Stimulated activated CD4-positive, alpha-beta T cell treated with anti-CD3 and anti-CD28 coated beads, Interleukin-2, amount 100 ng/mL, for 24 hours (primary cell): ENCODE measurements at regions not wholly inside any gene's neighbourhood (a gene's known extent, or its start where the extent isn't known, plus 50 kb on each side); places are given as distances from the start of the nearest gene placed in this dataset.
"Not testable (repeated sequence)": the region's sequence is repeated elsewhere in the genome, so short reads cannot be mapped to it uniquely, and the experiment has no call there.

ENCODE experiments used
- DNase-seq, 2 donors: peaks; one replicate each; pipeline ENCODE4 v3.0.0-alpha.2; 2020

DNA sequence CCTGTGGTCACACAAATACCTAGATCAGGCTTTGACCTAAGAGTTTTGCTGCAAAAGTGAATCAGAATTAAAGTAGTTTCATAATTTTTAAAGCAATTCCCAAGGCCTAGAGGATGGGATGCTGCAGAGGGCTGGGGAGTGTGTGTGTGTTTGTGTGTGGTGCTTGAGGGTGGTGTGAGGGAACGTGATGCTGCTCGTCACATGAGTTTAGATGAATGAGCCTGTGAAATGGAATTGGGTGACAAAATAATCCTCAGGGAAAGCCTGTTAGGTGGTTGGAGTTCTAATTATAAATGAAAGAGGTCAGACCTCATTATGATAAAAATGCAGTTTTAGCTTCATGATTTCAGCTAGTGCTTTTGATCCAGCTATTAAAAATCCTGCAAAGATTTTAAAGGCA is 87.5 kb upstream of the TMEM170B start:
- no peak for DNase-seq

DNA sequence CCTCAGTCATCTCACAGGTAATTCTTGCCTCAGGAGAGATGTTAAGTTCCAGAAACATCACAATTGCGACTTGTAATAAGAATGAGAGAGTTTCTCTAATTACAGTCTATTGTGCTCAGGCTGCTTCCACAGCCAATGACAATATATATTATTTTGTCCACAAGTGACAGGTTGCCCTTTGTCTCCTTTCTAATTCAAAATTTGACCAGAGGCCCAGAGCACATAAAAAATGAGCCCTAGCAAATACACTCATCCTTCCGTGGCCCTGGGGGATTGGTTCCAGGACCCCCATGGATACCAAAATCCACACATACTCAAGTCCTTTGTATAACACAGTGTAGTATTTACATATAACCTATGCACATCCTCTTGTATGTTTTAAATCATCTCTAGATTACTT is 88.1 kb upstream of the TMEM170B start:
- DNase-seq, result no peak

DNA sequence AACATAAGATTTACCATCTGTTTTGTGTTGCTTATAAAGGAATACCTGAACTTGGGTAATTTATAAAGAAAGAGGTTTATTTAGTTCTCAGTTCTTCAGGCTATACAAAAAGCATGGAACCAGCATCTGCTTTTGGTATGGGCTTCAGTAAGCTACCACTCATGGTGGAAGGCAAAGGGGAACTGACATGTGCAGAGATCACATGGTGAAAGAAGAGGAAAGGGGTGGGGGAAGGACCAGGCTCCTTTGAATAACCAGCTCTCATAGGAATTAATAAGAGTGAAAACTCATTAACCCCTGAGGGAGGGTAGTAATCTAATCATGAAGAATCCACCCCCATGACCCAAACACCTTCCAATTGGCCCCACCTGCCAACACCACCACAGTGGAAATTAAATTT is 89.5 kb upstream of the TMEM170B start:
- no peak for DNase-seq

DNA sequence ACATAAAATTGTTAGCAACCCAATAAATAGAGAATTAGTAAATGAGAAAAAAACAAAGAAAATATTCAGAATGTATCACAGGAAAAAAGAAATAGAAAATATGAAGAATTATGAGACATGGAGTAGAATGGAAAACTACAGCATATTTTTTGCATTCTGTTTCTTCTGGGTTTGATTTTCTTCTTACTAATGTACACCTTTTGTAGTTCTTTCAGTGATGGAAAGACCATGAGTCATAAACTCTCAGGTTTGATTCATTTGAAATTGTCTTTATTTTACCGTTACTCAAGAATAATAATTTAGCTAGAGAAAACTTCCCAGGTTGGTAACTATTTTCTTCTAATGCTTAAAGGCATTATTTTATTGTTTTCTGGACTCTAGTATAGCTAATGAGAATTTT is 90.3 kb upstream of the TMEM170B start:
- no peak for DNase-seq

DNA sequence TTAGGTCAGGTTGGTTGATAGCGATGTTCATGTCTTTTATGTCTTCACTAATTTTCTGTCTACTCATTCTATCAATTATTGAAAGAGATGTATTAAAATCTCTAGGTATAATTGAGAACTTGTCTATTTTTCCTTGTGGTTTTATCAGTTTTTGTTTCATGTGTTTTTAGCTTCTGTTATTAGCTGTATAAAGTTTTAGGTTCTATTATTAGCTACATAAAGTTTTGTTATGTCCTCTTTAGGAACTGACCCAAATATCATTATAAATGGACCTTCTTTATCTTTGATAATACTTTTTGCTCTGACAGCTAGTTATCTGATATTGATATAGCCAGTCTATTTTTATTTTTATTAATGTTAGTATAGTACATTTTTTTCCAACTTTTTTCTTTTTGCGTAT is 92.4 kb upstream of the TMEM170B start:
- no peak for DNase-seq

DNA sequence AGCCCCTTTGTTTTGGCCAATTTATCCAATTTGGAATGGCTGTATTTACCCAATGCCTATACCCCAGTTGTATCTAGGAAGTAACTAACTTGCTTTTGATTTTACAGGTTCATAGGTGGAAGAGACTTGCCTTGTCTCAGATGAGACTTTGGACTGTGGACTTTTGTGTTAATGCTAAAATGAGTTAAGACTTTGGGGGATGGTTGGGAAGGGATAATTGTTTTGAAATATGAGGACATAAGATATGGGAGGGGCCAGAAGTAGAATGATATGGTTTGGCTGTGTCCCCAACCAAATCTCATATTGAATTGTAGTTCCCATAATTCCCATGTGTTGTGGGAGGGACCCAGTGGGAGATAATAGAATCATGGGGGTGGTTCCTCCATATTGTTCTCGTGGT is 94.4 kb upstream of the TMEM170B start:
- DNase-seq, result not testable (repeated sequence)

DNA sequence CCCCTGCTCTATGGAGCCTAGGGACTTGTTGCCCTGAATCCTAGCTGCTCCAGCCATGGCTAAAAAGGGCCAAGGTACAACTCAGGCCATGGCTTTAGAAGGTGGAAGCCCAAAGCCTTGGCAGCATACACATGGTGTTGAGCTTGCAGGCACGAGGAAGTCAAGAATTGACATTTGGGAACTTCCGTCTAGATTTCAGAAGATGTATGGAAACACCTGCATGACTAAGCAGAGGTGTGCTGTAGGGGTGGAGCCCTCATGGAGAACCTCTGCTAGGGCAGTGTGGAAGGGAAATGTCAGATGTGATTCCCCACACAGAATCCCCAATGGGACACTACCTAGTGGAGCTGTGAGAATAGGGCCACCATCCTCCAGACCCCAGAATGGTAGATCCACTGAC is 95.1 kb upstream of the TMEM170B start:
- DNase-seq, result no peak

DNA sequence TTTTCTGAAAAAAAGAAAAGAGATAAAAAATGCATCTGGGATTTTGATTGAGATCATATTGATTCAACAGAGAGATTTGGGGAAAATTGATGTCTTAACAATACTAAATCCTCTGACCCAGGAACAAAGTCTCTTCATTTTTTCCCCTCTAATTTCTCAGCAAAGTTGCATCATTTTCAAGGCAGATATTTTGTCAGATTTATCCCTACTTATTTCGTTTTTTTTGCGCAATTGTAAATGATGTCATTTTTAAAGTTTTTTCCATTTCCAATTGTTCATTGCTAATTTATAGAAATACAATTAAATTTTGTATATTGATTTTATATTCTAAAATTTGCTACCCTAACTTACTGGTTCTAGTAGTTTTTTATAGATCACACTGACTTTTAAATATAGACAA is 97.7 kb upstream of the TMEM170B start:
- DNase-seq, result no peak

DNA sequence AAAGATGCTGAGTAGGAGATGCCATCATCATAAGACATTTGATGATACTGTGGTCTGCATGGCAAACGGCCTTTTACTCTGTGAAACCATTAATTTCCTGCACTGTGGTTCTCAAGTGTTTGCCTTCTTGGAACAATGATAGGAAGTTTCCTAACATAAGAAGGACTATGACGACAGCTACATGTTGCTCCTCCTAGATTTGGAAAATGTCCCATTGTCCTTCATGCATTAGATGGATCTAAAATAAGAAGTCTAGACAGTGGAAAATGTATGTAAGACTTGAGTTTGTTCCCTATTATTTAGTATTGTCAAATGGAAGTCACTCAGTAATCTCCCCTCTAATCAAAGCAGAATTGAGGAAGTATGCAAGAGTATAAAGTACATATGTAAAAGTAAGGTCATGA is 98.5 kb upstream of the TMEM170B start:
- DNase-seq, result no peak

DNA sequence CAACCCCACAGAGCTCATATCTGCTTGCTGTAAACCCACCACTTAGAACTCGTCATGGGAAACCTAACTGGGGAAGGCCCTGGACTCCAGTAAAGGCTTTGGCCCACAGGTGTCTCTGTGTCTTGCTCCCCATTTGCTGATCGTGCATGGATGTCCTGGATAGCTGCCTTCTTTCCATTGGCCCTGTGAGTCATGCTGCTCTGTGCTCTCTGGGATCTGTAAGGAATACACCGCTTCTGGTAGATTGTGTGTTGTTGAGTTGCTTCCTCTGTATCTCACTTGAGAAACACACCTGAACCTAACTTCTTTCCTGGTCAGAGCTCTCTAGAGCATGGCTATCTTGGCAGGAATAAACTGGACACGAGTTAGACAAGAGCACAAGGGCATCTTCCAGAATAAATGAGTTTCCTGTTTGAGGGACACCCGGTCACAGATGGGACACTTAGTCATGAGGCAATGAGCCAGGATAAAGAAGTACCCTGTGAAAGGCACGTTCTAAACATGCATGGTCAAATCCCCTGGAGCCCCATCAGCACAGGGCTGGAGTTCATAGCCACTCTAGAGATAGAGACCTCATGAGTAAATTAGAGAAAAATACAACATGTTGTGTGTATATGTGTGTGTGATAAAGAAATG is 99.6 kb upstream of the TMEM170B start:
- DNase-seq, result no peak

DNA sequence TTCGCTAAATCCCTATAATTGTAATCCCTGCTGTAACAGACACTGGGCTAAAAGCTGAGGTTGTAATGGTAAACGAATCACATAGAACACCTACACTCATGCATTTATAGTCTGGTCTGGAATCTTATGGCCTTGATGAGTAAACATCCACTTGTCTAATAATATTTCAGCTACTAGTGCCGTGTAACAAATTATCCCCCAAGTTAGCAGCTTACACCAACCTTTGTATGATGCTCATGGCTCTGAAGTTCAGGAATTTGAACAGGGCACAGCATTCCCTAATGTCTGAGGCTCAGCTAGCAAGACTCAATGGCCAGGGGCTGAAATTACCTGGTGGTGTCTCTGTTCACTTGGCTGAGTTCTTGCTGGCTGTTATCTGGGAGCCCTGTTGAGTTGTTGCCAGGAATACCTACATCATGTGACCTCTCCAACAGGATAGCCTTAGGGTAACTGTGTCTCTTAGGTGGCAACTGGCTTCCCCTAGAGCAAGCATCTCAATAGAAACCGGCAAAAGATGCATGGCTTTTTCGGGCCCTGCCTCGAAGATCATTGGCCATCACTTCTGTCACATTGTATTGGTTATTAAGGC is 100.9 kb upstream of the TMEM170B start:
- no peak for DNase-seq

DNA sequence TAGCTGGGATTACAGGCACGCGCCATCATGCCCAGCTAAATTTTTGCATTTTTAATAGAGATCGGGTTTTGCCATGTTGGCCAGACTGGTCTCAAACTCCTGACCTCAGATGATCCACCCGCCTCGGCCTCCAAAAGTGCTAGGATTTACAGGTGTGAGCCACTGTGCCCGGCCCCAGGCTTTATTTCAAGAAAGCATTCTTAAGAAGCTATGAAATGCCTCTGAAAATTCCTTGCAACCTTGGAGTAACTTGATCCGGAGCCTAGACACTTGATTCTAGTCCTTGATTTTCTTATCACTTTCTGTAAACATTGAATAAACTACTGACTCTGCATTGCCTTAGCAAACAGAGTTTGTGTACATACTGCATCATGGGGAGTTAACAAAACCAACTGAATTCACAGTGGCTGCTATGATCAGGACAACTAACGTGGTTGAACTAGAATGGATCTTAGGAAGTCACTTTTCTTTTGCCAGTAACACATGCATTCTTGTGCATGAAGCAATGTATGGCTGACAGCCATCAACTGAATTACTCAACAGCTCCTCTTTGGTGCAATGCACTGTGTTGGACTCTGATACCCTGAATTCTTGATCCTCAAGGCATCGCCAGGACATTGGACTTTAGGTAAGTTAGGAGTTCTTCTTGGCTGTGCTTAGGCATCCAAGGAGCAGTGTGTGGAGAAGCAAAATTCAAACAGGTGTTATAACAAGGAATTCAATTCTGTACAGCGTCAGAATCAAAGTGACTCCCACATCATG is 102.8 kb upstream of the TMEM170B start:
- DNase-seq, result no peak

DNA sequence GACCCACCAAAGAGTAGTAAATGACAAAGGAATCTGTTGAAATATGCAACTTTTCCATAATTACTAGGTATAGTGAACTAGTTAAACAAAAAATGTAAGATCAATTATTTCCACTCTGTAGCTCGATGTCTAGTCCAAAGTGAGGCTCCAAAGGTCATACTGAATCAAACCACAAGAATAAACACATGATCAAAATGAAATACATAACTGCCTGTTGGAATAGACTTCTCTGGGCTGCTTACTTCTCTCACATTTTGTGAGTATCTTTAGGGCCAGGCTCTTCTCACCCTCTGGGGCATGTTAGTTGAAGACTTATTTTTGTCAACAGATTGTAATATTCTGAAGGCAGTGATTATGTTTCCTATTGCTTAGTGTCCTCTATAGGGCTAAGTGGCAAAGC is 103.7 kb upstream of the TMEM170B start:
- no peak for DNase-seq

DNA sequence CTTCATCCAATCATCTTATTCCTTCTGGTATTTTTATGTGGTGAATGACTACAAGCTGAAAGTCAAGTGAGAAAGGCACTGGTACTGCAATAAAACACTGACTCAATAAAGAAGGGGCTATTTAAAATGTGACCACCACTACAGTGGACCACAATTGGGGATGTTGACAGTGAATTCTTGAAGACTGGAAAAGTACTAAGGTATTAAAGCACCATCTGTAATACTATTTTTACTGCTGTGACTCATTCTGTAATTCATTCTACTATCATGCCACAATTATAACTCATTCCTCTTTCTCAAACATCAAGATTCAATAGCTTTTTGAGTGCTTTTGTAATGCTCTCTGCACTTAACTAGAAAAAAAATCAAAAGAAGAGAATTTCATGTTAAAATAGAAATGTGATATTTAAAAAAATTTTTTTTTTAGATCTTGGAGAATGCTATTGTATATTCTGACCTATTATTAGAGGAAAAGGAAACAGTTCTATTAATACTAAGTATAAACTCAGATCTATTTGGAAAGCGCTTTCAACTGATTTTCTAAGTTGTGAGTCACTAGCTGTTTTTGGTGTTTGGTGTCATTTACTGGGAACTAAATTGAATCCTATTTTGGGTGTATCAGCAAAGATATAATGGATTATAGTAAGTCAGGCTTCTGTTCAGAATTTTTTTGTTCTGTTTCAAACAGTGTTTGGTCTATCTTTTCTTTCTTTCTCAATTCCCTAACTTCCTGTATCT is 104.7 kb upstream of the TMEM170B start:
- no peak for DNase-seq

DNA sequence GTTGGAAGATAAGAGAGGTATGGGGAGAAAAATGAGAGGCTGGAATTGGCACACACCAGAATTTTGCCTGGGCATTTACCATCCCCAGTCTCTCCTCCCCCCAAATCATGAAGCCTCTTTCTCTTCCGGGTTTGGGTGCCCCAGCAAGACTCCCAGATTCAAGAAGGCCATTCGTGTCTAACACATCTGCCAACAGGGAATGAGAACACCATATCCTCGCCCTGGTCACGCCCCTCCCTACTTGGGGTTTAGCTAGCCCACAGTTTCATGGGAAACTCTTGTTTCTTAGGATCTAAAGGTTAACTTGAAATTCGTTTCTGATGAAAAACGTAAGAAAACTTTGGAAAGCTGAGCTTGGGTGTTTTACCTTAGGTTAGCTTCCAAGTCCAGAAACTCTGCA is 105.5 kb upstream of the TMEM170B start:
- no peak for DNase-seq

DNA sequence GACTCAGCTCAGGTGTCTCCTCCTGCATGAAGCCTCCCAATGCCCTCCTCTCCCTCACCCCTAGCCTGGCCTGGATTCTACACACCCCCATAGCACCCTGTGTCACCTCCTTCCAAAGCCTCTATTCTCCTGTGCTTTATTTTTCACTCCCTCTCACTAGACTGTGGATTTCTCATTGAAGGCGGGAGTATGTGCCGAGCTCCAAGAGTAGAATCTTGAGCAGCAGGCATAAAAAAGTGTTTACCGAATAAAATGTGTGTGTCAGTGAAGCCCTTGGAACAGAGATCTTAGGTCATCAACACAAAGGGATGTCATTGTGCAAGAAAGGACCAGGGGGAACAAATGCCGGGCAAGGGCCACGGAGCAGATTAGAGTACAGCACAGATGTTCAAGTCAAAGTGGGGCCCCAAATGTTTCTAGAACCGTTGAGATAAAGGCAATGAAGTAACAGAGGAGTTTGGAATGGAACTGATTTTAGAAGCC is 106.1 kb upstream of the TMEM170B start:
- no peak for DNase-seq

DNA sequence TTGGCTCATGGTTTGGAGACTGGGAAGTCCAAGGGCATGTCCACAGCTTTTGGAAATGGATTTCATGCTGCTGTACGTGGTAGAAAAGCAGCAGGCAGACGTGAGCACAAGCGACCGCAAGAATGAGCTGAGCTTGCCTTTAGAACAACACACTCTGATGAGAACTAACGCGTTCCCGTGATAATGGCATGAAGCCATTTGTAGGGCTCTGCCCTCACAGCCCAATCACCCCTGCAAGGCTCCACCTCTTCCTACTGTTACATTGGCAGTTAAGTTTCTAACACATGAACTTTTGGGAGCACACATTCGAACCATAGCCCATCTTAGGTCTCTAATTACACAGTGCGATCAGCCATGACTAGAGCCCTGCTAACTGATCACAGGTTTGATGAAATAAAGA is 107.5 kb upstream of the TMEM170B start:
- DNase-seq, result no peak

DNA sequence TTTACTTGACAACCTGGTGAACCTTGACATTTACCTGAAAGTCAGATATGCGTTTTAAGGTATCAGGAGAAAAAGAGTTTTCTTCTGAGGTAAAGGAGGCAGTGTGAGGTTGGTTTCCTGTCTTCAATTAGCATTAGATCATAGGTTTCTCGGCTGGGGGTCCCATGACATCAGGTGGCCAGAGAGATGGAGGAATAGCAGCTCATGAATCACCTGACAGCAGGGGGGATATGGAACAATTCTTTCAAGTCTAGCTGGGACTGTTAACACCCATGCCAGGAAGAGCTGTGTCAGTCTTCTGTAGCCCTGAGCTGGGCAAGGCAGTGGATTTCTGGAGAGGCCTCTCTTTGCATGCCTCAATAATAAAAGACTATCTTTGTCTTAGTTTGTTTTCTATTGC is 108.0 kb upstream of the TMEM170B start:
- DNase-seq, result no peak

DNA sequence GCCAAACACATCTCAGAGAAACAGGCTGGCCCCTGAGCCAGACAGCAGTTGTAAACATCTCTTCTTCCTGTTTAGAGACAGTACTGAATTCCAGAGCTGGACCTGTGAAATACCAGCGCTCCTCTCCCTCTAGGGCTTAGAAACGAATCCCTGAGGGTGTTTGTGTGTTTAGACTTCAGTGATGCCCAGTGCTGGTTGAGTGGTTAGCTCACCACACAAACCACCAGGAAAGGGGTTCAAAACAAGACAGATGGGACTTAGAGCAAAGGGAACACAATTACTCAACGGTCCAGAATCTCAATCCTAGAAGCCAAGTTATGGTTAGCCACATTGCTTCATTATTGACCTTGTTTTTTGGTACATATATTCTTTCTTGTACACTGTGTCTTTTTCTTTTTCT is 108.7 kb upstream of the TMEM170B start:
- no peak for DNase-seq

DNA sequence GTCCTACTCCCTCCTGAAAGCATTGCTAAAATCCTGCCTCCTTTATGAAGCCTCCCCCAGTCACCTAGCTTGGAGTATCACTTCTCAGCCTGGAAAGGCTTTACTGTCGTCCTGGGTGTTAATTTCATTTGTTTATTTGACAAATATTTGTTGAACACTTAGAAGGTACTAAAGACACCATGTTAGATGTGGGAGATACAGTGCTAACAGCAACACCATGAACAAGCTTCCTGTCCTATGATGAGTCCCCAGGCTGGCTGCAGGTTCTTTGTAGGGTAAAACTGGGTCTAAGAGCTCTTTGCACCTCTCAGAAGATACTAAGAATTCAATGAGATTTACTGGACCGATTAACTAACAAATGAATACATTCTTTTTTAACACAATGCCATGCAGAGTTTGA is 109.2 kb upstream of the TMEM170B start:
- no peak for DNase-seq

DNA sequence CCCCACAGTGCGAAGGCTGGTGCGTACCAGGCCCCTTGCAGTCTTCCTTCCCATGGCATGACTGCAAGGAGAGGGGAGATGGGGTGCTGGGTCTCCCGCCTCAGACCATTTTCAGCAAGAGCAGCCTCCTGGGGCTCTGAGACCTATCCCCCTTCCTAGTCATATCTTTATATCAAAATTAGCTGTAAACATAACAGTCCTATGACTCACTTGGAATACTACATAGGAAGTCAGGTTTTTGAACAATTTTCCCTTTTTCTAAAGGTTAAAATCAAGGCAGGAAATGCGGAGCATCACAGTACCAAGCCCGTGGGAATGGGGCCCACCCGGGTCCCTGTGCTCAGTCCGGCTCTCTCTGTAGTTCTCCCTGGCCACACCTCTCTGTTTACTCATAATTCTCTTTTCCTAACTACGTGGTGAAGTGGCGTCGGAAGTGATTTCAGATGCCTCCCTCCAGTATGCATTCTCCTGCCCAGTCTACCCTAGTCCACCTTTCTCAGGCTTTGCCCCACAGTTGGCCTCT is 109.8 kb upstream of the TMEM170B start:
- DNase-seq, result no peak

DNA sequence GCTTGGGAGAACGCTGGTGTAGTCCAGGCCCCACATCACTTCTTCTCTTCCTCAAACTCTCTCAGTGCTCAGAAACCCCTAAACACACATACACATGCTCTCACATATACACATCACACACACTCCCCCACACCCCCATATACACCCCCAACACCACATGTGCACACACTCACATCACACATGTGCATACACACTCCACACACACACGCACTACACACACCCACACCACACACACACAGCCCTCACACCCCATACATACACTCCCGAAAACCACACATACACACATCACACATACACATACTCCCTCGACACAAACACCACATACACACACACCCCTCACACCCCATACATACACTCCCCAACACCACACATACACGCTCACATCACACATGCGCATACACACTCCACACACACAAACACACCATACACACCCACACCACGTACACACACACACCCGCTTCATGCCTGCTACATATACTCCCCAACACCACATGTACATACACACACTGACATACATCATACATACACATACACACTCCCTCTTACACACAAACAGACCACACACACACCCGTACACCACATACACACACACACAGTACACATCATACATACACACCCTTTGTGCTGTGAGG is 110.3 kb upstream of the TMEM170B start:
- DNase-seq, result no peak

DNA sequence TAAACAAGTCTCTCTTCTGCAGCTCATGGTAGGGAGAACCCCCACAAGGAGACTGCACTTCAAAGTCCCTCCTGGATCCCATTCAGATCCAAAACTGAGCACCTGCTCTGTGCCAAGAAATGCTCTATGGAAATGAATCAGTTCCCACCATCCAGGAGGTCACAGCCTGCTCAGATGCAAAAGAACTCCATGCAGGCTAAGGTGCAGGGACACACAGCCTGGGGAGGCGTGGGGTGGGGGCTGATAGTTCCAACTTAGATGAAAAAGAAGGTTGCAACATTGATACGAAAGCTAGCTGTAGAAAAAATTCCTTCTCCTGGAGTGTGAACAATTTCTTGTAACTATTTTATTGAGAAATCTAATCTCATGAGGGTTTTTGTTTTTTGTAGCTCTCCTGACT is 111.0 kb upstream of the TMEM170B start:
- no peak for DNase-seq
